Neural cell (in vitro differentiated cells): ENCODE measurements at regions not wholly inside any gene's neighbourhood (a gene's known extent, or its start where the extent isn't known, plus 50 kb on each side); places are given as distances from the start of the nearest gene placed in this dataset.

Experiments
- H2AFZ ChIP-seq: fragments of 200-600, 300-800 bp; sonication (generic), shearing (Covaris generic); 2 replicates; pipeline ENCODE4 v1.6.0; 2014; ENCODE audit warnings: low read depth, mild to moderate bottlenecking, antibody characterized with exemption, low read length, moderate library complexity
- H3F3A ChIP-seq: fragments of 200-600 bp; shearing (Covaris generic); 2 replicates; pipeline ENCODE4 v1.6.1; 2016; ENCODE audit warnings: mild to moderate bottlenecking, moderate library complexity, mixed read lengths, antibody characterized with exemption, low read length; ENCODE audit not compliant: insufficient read depth, poor library complexity, severe bottlenecking
- H3K27ac ChIP-seq: fragments of 200-600, 300-800 bp; sonication (generic), shearing (Covaris generic); 2 replicates; pipeline ENCODE4 v1.5.1; 2014; ENCODE audit warnings: mild to moderate bottlenecking, low read length, moderate library complexity
- H3K27me3 ChIP-seq: fragments of 300-800, 200-600 bp; sonication (generic), shearing (Covaris generic); 2 replicates; pipeline ENCODE4 v1.6.0; 2014; ENCODE audit warnings: mild to moderate bottlenecking, low read depth, low read length, moderate library complexity; ENCODE audit not compliant: insufficient read depth
- H3K36me3 ChIP-seq: fragments of 300-800, 200-600 bp; sonication (generic), shearing (Covaris generic); 2 replicates; pipeline ENCODE4 v1.5.1; 2014; ENCODE audit warnings: mild to moderate bottlenecking, antibody characterized with exemption, low read length, moderate library complexity; ENCODE audit not compliant: insufficient read depth
- H3K4me2 ChIP-seq: fragments of 300-800, 200-600 bp; sonication (generic), shearing (Covaris generic); 2 replicates; pipeline ENCODE4 v1.6.0; 2014; ENCODE audit warnings: mild to moderate bottlenecking, low read length
- H3K4me3 ChIP-seq: fragments of 300-800, 200-600 bp; sonication (generic), shearing (Covaris generic); 2 replicates; pipeline ENCODE4 v1.5.1; 2014; ENCODE audit warnings: mild to moderate bottlenecking, low read length, moderate library complexity
- H3K79me2 ChIP-seq: fragments of 200-600 bp; shearing (Covaris generic); replicated peaks from 2 replicates; pipeline ENCODE4 v1.6.0; 2014; ENCODE audit warnings: mild to moderate bottlenecking, low read length, moderate library complexity; ENCODE audit not compliant: insufficient read depth
- H3K9ac ChIP-seq: fragments of 300-800, 200-600 bp; sonication (generic), shearing (Covaris generic); 2 replicates; pipeline ENCODE4 v1.6.1; 2016; ENCODE audit warnings: mild to moderate bottlenecking, low read length, mixed read lengths
- H3K9me2 ChIP-seq: fragments of 200-600 bp; shearing (Covaris generic); 2 replicates; pipeline ENCODE4 v1.6.1; 2016; ENCODE audit warnings: mild to moderate bottlenecking, low read length, mixed read lengths; ENCODE audit not compliant: insufficient read depth
- H3K9me3 ChIP-seq: fragments of 200-600, 300-800 bp; sonication (generic), shearing (Covaris generic); 2 replicates; pipeline ENCODE4 v1.6.1; 2016; ENCODE audit warnings: mild to moderate bottlenecking, mixed run types, low read length, moderate library complexity, mixed read lengths
- H4K20me1 ChIP-seq: fragments of 200-600 bp; shearing (Covaris generic); 2 replicates; pipeline ENCODE4 v1.6.1; 2016; ENCODE audit warnings: mild to moderate bottlenecking, mixed run types; ENCODE audit not compliant: insufficient read depth
- EP300 ChIP-seq: fragments of 450-650 bp; conservative IDR thresholded peaks from 2 replicates; pipeline ENCODE4 v1.6.1; 2014; ENCODE audit warnings: antibody characterized with exemption, mild to moderate bottlenecking, moderate library complexity; ENCODE audit not compliant: poor library complexity, severe bottlenecking
- EZH2 ChIP-seq: fragments of 200-600, 300-800 bp; shearing (Covaris generic), sonication (generic); IDR thresholded peaks from 2 replicates; pipeline ENCODE4 v1.6.1; 2014; ENCODE audit warnings: antibody characterized with exemption, low read length, borderline replicate concordance, mild to moderate bottlenecking; ENCODE audit not compliant: insufficient read depth, poor library complexity, severe bottlenecking
- MXI1 ChIP-seq: fragments of 450-650 bp; conservative IDR thresholded peaks from 2 replicates; pipeline ENCODE4 v1.6.1; 2014; ENCODE audit warnings: antibody characterized with exemption, mild to moderate bottlenecking; ENCODE audit not compliant: poor library complexity, severe bottlenecking
- POLR2AphosphoS5 ChIP-seq: IDR thresholded peaks from 2 replicates; pipeline ENCODE4 v1.6.1; 2012
- RAD21 ChIP-seq: fragments of 450-650 bp; conservative IDR thresholded peaks from 2 replicates; pipeline ENCODE4 v1.6.1; 2014; ENCODE audit warnings: antibody characterized with exemption, mild to moderate bottlenecking, moderate library complexity
- SMC3 ChIP-seq: fragments of 450-650 bp; conservative IDR thresholded peaks from 2 replicates; pipeline ENCODE4 v1.6.1; 2014; ENCODE audit warnings: antibody characterized with exemption, mild to moderate bottlenecking, moderate library complexity; ENCODE audit not compliant: poor library complexity
- TAF1 ChIP-seq: IDR thresholded peaks from 2 replicates; pipeline ENCODE4 v1.6.1; 2012; ENCODE audit warnings: low read depth
- TF ChIP-seq, protein P1 (sequence below): fragments of 450-650 bp; IDR thresholded peaks from 2 replicates; pipeline ENCODE4 v1.5.1; 2014; ENCODE audit warnings: antibody characterized with exemption, mild to moderate bottlenecking, moderate library complexity; ENCODE audit not compliant: poor library complexity, severe bottlenecking
- TF ChIP-seq, protein P2 (sequence below): IDR thresholded peaks from 2 replicates; pipeline ENCODE4 v1.6.1; 2012; ENCODE audit warnings: borderline replicate concordance

DNA sequence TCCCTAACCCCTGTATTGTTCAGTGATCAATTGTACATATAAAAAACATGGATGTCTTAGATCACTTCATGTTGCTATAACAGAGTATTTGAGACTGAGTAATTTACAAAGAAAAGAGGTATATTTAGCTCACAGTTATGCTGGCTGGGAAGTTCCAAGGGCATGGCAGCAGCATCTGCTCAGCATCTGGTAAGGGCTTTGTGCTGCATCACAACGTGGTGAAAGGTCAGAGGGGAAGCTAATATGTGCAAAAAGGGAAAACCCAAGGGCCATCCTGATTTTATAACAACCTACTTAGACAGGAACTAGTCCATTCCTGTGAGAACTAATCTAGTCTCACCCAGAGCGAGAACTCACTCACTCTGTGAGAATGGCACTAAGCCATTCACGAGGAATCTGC is 128.2 kb upstream of the OTUD4 start:
- Histone ChIP-seq H3K9ac (no peak overlapping the region), H4K20me1 (no peaks in the 10 kb centered on the region), H3K27me3 (no peaks in the 10 kb centered on the region), H3K27ac (no peak overlapping the region), H2AFZ (no peak overlapping the region), H3K4me2 (no peak overlapping the region), H3K36me3 (no peaks in the 10 kb centered on the region), H3K79me2 (no peaks in the 10 kb centered on the region), H3K9me2 (no peaks in the 10 kb centered on the region), H3K9me3 (no peaks in the 10 kb centered on the region), H3K4me3 (no peak overlapping the region), H3F3A (no peaks in the 10 kb centered on the region)
- TF ChIP-seq, protein P1, sequence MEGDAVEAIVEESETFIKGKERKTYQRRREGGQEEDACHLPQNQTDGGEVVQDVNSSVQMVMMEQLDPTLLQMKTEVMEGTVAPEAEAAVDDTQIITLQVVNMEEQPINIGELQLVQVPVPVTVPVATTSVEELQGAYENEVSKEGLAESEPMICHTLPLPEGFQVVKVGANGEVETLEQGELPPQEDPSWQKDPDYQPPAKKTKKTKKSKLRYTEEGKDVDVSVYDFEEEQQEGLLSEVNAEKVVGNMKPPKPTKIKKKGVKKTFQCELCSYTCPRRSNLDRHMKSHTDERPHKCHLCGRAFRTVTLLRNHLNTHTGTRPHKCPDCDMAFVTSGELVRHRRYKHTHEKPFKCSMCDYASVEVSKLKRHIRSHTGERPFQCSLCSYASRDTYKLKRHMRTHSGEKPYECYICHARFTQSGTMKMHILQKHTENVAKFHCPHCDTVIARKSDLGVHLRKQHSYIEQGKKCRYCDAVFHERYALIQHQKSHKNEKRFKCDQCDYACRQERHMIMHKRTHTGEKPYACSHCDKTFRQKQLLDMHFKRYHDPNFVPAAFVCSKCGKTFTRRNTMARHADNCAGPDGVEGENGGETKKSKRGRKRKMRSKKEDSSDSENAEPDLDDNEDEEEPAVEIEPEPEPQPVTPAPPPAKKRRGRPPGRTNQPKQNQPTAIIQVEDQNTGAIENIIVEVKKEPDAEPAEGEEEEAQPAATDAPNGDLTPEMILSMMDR: no peak
- TF ChIP-seq RAD21: no peak
- no peak for TF ChIP-seq SMC3
- TF ChIP-seq EP300: no peak
- TF ChIP-seq MXI1: no peak
- TF ChIP-seq POLR2AphosphoS5: no peak
- no peak for TF ChIP-seq EZH2
- TF ChIP-seq, protein P2, sequence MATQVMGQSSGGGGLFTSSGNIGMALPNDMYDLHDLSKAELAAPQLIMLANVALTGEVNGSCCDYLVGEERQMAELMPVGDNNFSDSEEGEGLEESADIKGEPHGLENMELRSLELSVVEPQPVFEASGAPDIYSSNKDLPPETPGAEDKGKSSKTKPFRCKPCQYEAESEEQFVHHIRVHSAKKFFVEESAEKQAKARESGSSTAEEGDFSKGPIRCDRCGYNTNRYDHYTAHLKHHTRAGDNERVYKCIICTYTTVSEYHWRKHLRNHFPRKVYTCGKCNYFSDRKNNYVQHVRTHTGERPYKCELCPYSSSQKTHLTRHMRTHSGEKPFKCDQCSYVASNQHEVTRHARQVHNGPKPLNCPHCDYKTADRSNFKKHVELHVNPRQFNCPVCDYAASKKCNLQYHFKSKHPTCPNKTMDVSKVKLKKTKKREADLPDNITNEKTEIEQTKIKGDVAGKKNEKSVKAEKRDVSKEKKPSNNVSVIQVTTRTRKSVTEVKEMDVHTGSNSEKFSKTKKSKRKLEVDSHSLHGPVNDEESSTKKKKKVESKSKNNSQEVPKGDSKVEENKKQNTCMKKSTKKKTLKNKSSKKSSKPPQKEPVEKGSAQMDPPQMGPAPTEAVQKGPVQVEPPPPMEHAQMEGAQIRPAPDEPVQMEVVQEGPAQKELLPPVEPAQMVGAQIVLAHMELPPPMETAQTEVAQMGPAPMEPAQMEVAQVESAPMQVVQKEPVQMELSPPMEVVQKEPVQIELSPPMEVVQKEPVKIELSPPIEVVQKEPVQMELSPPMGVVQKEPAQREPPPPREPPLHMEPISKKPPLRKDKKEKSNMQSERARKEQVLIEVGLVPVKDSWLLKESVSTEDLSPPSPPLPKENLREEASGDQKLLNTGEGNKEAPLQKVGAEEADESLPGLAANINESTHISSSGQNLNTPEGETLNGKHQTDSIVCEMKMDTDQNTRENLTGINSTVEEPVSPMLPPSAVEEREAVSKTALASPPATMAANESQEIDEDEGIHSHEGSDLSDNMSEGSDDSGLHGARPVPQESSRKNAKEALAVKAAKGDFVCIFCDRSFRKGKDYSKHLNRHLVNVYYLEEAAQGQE: no peak
- TF ChIP-seq TAF1: no peak

DNA sequence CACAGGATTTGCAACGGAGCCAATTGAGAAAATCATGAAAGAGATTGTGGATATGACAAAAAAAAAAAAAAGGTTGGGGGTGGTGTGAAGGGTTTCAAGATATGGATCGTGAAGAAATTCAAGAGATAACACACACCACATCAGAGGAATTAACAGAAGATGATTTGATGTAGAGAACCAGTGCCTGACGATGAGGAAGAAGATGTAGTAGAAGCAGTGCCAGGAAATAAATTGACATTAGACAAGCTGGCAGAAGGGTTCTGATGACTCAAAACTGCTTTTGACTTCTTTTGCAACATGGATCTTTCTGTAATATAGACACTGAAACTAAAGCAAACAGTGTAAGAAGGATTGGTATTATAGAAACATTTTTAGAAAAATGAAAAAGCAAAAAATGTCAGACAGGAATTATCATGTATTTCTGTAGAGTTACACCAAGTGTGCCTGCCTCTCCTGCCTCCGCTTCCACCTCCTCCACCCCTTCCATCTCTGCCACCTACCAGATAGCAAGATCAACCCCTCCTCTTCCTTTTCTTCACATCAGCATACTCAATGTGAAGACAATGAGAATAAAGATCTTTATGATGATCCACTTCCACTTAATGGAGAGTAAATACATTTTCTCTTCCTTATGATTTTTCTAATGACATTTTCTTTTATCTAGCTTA is 127.5 kb upstream of the OTUD4 start:
- H3F3A ChIP-seq: no peaks in the 10 kb centered on the region
- no peak overlapping the region for H3K4me3 ChIP-seq
- no peak overlapping the region for H3K9ac ChIP-seq
- TF ChIP-seq RAD21: no peak
- no peak for TF ChIP-seq TAF1
- TF ChIP-seq, protein P1: no peak
- TF ChIP-seq EP300: no peak
- TF ChIP-seq, protein P2: no peak
- no peaks in the 10 kb centered on the region for H3K9me2 ChIP-seq
- no peaks in the 10 kb centered on the region for H3K36me3 ChIP-seq
- no peaks in the 10 kb centered on the region for H3K27me3 ChIP-seq
- H3K79me2 ChIP-seq: no peaks in the 10 kb centered on the region
- H3K4me2 ChIP-seq: no peak overlapping the region
- no peaks in the 10 kb centered on the region for H4K20me1 ChIP-seq
- H2AFZ ChIP-seq: no peak overlapping the region
- no peak overlapping the region for H3K27ac ChIP-seq
- H3K9me3 ChIP-seq: no peaks in the 10 kb centered on the region
